ENCODE measurements at regions not wholly inside any gene's neighbourhood (a gene's known extent, or its start where the extent isn't known, plus 50 kb on each side); places are given as distances from the start of the nearest gene placed in this dataset.

- DNase-seq: no peak
Observed at GRCh38 chr14:104520620-104521410, 58.7 kb upstream of the C14orf180 start.

DNA sequence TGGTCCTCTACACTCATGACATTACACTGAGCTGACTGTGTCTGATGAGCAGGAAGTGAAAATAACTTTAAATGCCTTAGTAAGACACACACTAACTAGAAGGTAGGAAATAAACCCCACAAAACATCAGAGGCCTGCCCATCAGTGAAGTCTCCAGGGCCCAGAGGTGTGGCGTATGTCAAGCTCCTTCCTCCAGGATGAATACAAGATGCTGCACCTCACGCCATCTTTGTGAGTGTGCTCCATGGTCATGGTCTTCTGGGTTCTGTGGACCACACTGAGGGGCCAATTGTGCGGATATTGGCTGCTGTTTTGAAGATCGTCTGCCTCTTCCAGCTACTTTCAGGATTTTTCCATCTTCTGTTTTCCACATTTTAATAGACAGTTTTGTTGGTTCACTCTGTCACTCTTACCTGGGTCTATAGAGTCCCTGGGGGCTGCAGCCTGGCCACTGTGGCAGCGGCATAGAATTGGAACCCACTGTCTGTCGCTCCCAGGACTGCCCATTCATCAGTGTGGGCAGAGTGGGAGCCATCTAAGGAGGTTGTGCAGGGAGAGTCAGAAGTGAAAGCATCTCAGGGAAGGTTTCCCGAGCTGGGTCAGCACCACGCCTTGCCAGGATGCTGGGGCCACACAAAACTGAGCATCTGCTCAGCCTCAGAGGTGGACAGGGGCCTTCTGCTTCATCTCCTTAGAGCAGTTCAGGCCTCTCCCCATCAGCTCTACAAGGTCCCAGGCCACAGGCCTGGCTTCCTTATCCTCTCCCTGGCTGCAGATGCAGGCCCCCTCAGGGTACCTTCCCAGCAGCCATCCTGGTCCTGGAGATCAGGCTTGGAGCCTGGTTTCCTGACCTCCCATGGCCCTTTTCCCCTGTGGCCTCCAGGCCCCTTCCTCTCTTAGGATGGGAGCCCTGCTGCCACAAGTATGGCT, 57.5 kb upstream of the C14orf180 start:
- no peak for DNase-seq

GRCh38 chr14:104522926-104523545, 56.5 kb upstream of the C14orf180 start:
- no peak for DNase-seq

- DNase-seq: no peak
Observed at GRCh38 chr14:104523546-104523935, 56.0 kb upstream of the C14orf180 start.

GRCh38 chr14:104524726-104525125, 54.8 kb upstream of the C14orf180 start:
- DNase-seq: no peak

GRCh38 chr14:104526723-104527645, 52.6 kb upstream of the C14orf180 start:
- no peak for DNase-seq

- DNase-seq: no peak
Observed at GRCh38 chr14:104527857-104528459, 51.6 kb upstream of the C14orf180 start.

GRCh38 chr14:104528496-104528895, 51.1 kb upstream of the C14orf180 start:
- DNase-seq: no peak
